Suprapubic skin (tissue), 4 donors: ENCODE measurements at regions not wholly inside any gene's neighbourhood (a gene's known extent, or its start where the extent isn't known, plus 50 kb on each side); places are given as distances from the start of the nearest gene placed in this dataset.
"Not testable (repeated sequence)": the region's sequence is repeated elsewhere in the genome, so short reads cannot be mapped to it uniquely, and the experiment has no call there.

Source experiments
- DNase-seq, 2 donors: peaks; one replicate each; pipeline ENCODE4 v3.0.0-alpha.2; 2019; ENCODE audit warnings: low spot score in 2 of 2
- H3K27ac ChIP-seq: fragments of 200-600 bp; sonication (generic); one replicate; pipeline ENCODE4 v1.5.1; 2019
- H3K27me3 ChIP-seq: fragments of 200-600 bp; sonication (generic); one replicate; pipeline ENCODE4 v1.5.1; 2019
- H3K36me3 ChIP-seq: fragments of 200-600 bp; sonication (generic); one replicate; pipeline ENCODE4 v1.5.1; 2019
- H3K4me1 ChIP-seq: fragments of 200-600 bp; sonication (generic); one replicate; pipeline ENCODE4 v1.5.1; 2019
- H3K4me3 ChIP-seq: fragments of 200-600 bp; sonication (generic); one replicate; pipeline ENCODE4 v1.5.1; 2019; ENCODE audit warnings: mild to moderate bottlenecking
- H3K9me3 ChIP-seq: fragments of 200-600 bp; sonication (generic); one replicate; pipeline ENCODE4 v1.5.1; 2019
- CTCF ChIP-seq, 2 donors: fragments of 200-600 bp in 1 of 2; fragments of 450-650 bp in 1 of 2; sonication (generic) in 1 of 2; IDR thresholded peaks; one replicate each; pipeline ENCODE4 v1.5.1; 2016 to 2019; ENCODE audit warnings: antibody characterized with exemption in 2 of 2, mild to moderate bottlenecking in 1 of 2, moderate library complexity in 1 of 2
- EP300 ChIP-seq: sonication (generic); formaldehyde crosslinking; IDR thresholded peaks from one replicate; pipeline ENCODE4 v1.6.1; 2017; ENCODE audit warnings: antibody characterized with exemption
- POLR2A ChIP-seq, 2 donors: fragments of 450-650 bp; IDR thresholded peaks; one replicate each; pipeline ENCODE4 v1.6.1; 2017; ENCODE audit warnings: antibody characterized with exemption in 2 of 2, mild to moderate bottlenecking in 2 of 2, moderate library complexity in 2 of 2
- POLR2AphosphoS5 ChIP-seq, 3 donors: sonication (generic); formaldehyde crosslinking; IDR thresholded peaks; one replicate each; pipeline ENCODE4 v1.6.1; 2017; ENCODE audit warnings: antibody characterized with exemption in 3 of 3
- WGBS: methylation state at CpG from one replicate; pipeline ENCODE4 v1.1.5; 2018; 5-methylcytosine and 5-hydroxymethylcytosine counted together

- Histone ChIP-seq H3K27ac (no peak overlapping the region), H3K36me3 (no peaks in the 10 kb centered on the region), H3K9me3 (no peaks in the 10 kb centered on the region), H3K4me1 (no peaks in the 10 kb centered on the region), H3K27me3 (no peaks in the 10 kb centered on the region), H3K4me3 (no peak overlapping the region)
- WGBS = 49% methylated on average over 3 of the region's 3 CpGs
- no peak for TF ChIP-seq CTCF (IDR thresholded peaks at IDR 0.05)
- no peak for DNase-seq
These were observed 148.4 kb upstream of the TOP1 start for GRCh38 chr20:40880063-40880728.

GRCh38 chr20:40880729-40881109, 147.9 kb upstream of the TOP1 start:
- H3K36me3 ChIP-seq = no peaks in the 10 kb centered on the region
- TF ChIP-seq CTCF (IDR thresholded peaks at IDR 0.05) (no peak), EP300 (no peak), POLR2AphosphoS5 (IDR thresholded peaks at IDR 0.05) (no peak), POLR2A (IDR thresholded peaks at IDR 0.05) (no peak)
- no peaks in the 10 kb centered on the region for H3K9me3 ChIP-seq
- no peaks in the 10 kb centered on the region for H3K27me3 ChIP-seq
- no peak overlapping the region for H3K27ac ChIP-seq
- WGBS = 43% methylated on average over 2 of the region's 2 CpGs
- no peak overlapping the region for H3K4me3 ChIP-seq
- no peaks in the 10 kb centered on the region for H3K4me1 ChIP-seq
- no peak for DNase-seq

GRCh38 chr20:40882152-40882551, 146.5 kb upstream of the TOP1 start:
- H3K4me3 ChIP-seq = no peak overlapping the region
- H3K4me1 ChIP-seq = no peaks in the 10 kb centered on the region
- H3K27me3 ChIP-seq = peaks cover 4% of the 10 kb centered on the region
- TF ChIP-seq POLR2A (IDR thresholded peaks at IDR 0.05) (no peak), POLR2AphosphoS5 (IDR thresholded peaks at IDR 0.05) (no peak), EP300 (no peak), CTCF (IDR thresholded peaks at IDR 0.05) (no peak)
- WGBS = 80% methylated on average over 4 of the region's 4 CpGs
- no peak overlapping the region for H3K27ac ChIP-seq
- no peaks in the 10 kb centered on the region for H3K9me3 ChIP-seq
- no peaks in the 10 kb centered on the region for H3K36me3 ChIP-seq
- no peak for DNase-seq

GRCh38 chr20:40883097-40883496, 145.5 kb upstream of the TOP1 start:
- H3K9me3 ChIP-seq = no peaks in the 10 kb centered on the region
- peaks cover 6% of the 10 kb centered on the region for H3K27me3 ChIP-seq
- WGBS = 25% methylated on average over 2 of the region's 2 CpGs
- no peak overlapping the region for H3K27ac ChIP-seq
- TF ChIP-seq POLR2A (IDR thresholded peaks at IDR 0.05) (no peak), CTCF (IDR thresholded peaks at IDR 0.05) (no peak), EP300 (no peak), POLR2AphosphoS5 (IDR thresholded peaks at IDR 0.05) (no peak)
- no peaks in the 10 kb centered on the region for H3K36me3 ChIP-seq
- H3K4me1 ChIP-seq = no peaks in the 10 kb centered on the region
- no peak for DNase-seq
- no peak overlapping the region for H3K4me3 ChIP-seq

- H3K9me3 ChIP-seq = no peaks in the 10 kb centered on the region
- no peaks in the 10 kb centered on the region for H3K4me1 ChIP-seq
- no peaks in the 10 kb centered on the region for H3K36me3 ChIP-seq
- H3K27ac ChIP-seq = no peak overlapping the region
- no peak overlapping the region for H3K4me3 ChIP-seq
- WGBS = 55% methylated on average over 13 of the region's 13 CpGs
- peaks cover 6% of the 10 kb centered on the region for H3K27me3 ChIP-seq
- DNase-seq = no peak
- TF ChIP-seq EP300 (no peak), POLR2A (IDR thresholded peaks at IDR 0.05) (no peak), POLR2AphosphoS5 (IDR thresholded peaks at IDR 0.05) (no peak), CTCF (IDR thresholded peaks at IDR 0.05) (no peak)
These were observed 141.5 kb upstream of the TOP1 start for GRCh38 chr20:40887105-40887504.

GRCh38 chr20:40889266-40889665, 139.4 kb upstream of the TOP1 start:
- WGBS = 89% methylated on average over 3 of the region's 3 CpGs
- not testable (repeated sequence) for H3K27ac ChIP-seq, H3K4me1 ChIP-seq, H3K27me3 ChIP-seq, H3K4me3 ChIP-seq, H3K9me3 ChIP-seq, DNase-seq, H3K36me3 ChIP-seq
